LNCAP (cell line): ENCODE measurements at regions not wholly inside any gene's neighbourhood (a gene's known extent, or its start where the extent isn't known, plus 50 kb on each side); places are given as distances from the start of the nearest gene placed in this dataset.

Experiments used
- TF ChIP-seq, protein P1 (sequence below): fragments of 450-650 bp; IDR thresholded peaks from 2 replicates; pipeline ENCODE4 v1.5.1; 2017; ENCODE audit warnings: mild to moderate bottlenecking

DNA sequence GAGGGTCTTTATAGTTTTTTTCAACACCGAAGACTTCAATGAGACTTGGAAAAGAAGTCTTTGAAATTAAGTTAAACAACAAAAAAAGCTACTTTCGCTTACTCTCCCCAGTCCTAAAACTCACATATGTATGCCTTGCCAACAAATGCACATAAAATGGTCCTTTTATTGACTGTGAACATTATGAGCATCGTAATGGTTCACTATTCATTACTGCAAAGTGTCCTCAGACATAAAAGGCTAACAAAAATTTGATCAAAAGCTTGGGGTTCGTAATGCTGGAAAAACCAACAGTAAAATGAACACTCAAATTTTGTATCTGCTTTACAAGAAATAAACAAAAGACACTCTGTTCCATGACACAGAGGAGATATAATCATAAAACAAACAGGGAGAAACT, 285.3 kb upstream of the SLC8A1 start:
- TF ChIP-seq, protein P1, sequence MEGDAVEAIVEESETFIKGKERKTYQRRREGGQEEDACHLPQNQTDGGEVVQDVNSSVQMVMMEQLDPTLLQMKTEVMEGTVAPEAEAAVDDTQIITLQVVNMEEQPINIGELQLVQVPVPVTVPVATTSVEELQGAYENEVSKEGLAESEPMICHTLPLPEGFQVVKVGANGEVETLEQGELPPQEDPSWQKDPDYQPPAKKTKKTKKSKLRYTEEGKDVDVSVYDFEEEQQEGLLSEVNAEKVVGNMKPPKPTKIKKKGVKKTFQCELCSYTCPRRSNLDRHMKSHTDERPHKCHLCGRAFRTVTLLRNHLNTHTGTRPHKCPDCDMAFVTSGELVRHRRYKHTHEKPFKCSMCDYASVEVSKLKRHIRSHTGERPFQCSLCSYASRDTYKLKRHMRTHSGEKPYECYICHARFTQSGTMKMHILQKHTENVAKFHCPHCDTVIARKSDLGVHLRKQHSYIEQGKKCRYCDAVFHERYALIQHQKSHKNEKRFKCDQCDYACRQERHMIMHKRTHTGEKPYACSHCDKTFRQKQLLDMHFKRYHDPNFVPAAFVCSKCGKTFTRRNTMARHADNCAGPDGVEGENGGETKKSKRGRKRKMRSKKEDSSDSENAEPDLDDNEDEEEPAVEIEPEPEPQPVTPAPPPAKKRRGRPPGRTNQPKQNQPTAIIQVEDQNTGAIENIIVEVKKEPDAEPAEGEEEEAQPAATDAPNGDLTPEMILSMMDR = no peak

DNA sequence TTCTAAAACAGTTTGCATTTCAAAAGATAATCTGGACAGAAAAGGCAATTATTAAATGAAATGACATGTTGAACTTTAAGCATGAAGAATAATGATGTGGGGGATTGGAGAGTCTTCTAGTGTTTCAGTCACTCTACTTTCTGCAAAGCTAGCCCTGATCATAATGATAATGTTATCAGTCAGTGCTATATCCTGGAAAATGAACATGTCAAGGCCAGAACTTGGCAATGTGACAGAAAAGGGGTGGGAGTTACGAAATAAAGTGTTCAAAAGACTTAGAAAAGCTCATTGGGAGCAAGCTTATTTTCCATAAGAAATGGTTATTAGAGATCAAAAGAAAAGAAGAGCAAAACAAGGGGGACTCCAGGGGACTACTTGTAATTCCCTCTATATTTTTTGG, 288.5 kb upstream of the SLC8A1 start:
- TF ChIP-seq, protein P1 = no peak

- TF ChIP-seq, protein P1 = no peak
Observed at GRCh38 chr2:40741532-40741931, 289.6 kb upstream of the SLC8A1 start.

DNA sequence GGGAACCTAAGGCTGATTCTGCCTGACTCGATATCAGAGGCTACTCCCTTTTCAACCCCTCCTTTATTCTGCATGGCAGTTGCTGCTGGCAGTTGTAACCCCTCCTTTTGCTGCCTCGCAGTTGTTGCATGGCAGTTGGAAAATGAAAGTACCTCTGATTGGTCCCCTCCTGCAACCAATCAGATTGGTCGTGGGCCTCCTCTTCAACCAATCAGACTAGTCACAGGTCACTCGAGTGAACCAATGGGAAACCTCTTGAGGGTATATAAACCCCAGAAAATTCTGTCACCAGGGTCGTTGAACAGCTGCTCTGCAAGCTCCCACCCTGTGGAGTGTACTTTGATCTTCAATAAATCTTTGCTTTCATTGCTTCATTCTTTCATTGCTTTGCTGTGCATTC, 294.3 kb upstream of the SLC8A1 start:
- TF ChIP-seq, protein P1 = no peak

GRCh38 chr2:40751981-40752380, 300.1 kb upstream of the SLC8A1 start:
- TF ChIP-seq, protein P1 = no peak

- TF ChIP-seq, protein P1 = no peak
Observed at GRCh38 chr2:40752796-40753195, 300.9 kb upstream of the SLC8A1 start.

DNA sequence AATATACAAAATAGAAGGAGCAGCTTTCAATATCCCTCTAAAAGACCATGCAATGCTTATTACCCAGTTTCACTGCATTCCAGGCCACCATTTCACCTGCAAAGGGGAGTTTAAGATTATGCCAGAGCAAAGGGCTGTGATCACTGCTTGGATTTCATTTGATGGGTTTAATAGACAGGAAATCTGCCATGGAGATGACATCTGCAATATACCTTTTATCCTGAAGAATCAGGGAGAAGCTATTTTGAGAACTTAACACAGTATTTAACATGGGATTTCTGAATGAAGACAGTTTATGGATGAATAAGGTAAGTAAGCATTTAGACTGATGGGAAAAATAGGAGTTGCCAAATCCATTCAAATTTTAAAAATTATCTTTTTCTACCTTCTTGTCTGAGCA, 303.0 kb upstream of the SLC8A1 start:
- TF ChIP-seq, protein P1 = no peak

- TF ChIP-seq, protein P1 = no peak
Observed at GRCh38 chr2:40758401-40759155, 306.7 kb upstream of the SLC8A1 start.
